Pancreas (tissue), 10 donors: ENCODE measurements at regions not wholly inside any gene's neighbourhood (a gene's known extent, or its start where the extent isn't known, plus 50 kb on each side); places are given as distances from the start of the nearest gene placed in this dataset.

Experiments
- ATAC-seq, 4 donors: fragments of 200-7000 bp; cut with Tn5 transposase; one replicate each; pipeline versions ENCODE4 v1.8.0 to v1.9.1; 2020; ENCODE audit warnings: mild to moderate bottlenecking in 4 of 4, moderate library complexity in 4 of 4
- DNase-seq, 6 donors: peaks; one replicate each; pipeline ENCODE4 v3.0.0-alpha.2; 2020
- FAIRE-seq: peaks from 2 replicates; lab custom pipeline; 2012; peaks lifted over from hg19 to GRCh38; lab: Jason Lieb, UNC
- H3K27ac ChIP-seq, 4 donors: fragments of 200-600 bp; sonication (generic); 1 replicate in 3 of 4; 2 replicates in 1 of 4; pipeline versions ENCODE4 v1.5.0 to v1.8.0; 2020
- H3K27me3 ChIP-seq, 4 donors: fragments of 200-600 bp; one replicate each; pipeline ENCODE4 v1.8.0; 2021
- H3K36me3 ChIP-seq, 3 donors: fragments of 200-600 bp; sonication (generic) in 1 of 3; one replicate each; pipeline versions ENCODE4 v1.5.0 to v1.8.0; 2020 to 2021
- H3K4me1 ChIP-seq, 3 donors: fragments of 200-600 bp; one replicate each; pipeline ENCODE4 v1.8.0; 2021
- H3K4me3 ChIP-seq, 4 donors: fragments of 200-600 bp; sonication (generic) in 2 of 4; one replicate each; pipeline versions ENCODE4 v1.5.0 to v1.8.0; 2020 to 2021
- H3K9me3 ChIP-seq, 4 donors: fragments of 200-600 bp; one replicate each; pipeline ENCODE4 v1.8.0; 2021
- CTCF ChIP-seq, 4 donors: fragments of 200-600 bp; sonication (generic) in 3 of 4; IDR thresholded peaks; one replicate each; pipeline versions ENCODE4 v1.5.0 to v1.8.0; 2021; ENCODE audit warnings: antibody characterized with exemption in 4 of 4
- WGBS, 2 donors: extraction: QIAGEN DNeasy Blood & Tissue Kit; methylation state at CpG; one replicate each; pipeline ENCODE4 v1.1.7; 2013; 5-methylcytosine and 5-hydroxymethylcytosine counted together
- intact Hi-C, 3 donors: fragments of 100-400 bp; cut with DNase I; formaldehyde crosslinking; loops; one replicate each; pipeline versions ENCODE4 v1.11.1 to v1.14.2; 2022
- donor health status: healthy with polysubstance abuse.
- donor health status: DM: no; HTN: no; CAD: no; lungs with moderate emphysema.
- donor health status: DM: no; HTN: no; CAD: no.
- donor health status: control.
- donor health status: control.
- donor health status: Bipolar disorder and iron deficiency.
- donor health status: DM: yes; HTN: yes; CAD: no.
- donor health status: DM: no; HTN: no; CAD: no.
- donor health status: DM: no; HTN: no; CAD: no.
- donor health status: DM: yes; HTN: yes; CAD: no.

- Histone ChIP-seq H3K36me3 (no peaks in the 10 kb centered on the region), H3K4me3 (no peak overlapping the region), H3K4me1 (no peaks in the 10 kb centered on the region), H3K27ac (no peak overlapping the region), H3K27me3 (peaks cover 0 to 4% (median 0%) of the 10 kb centered on the region in 4 donors), H3K9me3 (no peaks in the 10 kb centered on the region)
- TF ChIP-seq CTCF (IDR thresholded peaks at IDR 0.05) = no peak
- ATAC-seq (no peak), FAIRE-seq (no peak), DNase-seq (peak in 1 of 6 donors; percentile 24)
- intact Hi-C loops = no loop called here
- WGBS, 2 donors = 28 to 42% methylated on average over 11 of the region's 11 CpGs
Measured at GRCh38 chr10:131692686-131693334, 208.0 kb upstream of the PPP2R2D start.

GRCh38 chr10:131693766-131694165 lies 207.0 kb upstream of the PPP2R2D start:
- 68 to 80% methylated on average over 8 of the region's 8 CpGs for WGBS, 2 donors

GRCh38 chr10:131694168-131694780 lies 206.5 kb upstream of the PPP2R2D start:
- TF ChIP-seq CTCF (IDR thresholded peaks at IDR 0.05) = no peak
- Histone ChIP-seq H3K4me1 (no peaks in the 10 kb centered on the region), H3K4me3 (no peak overlapping the region), H3K27ac (no peak overlapping the region), H3K27me3 (peaks cover 0 to 4% (median 0%) of the 10 kb centered on the region in 4 donors), H3K9me3 (no peaks in the 10 kb centered on the region), H3K36me3 (no peaks in the 10 kb centered on the region)
- 65 to 66% methylated on average over 11 of the region's 11 CpGs for WGBS, 2 donors
- intact Hi-C loops = no loop called here
- ATAC-seq (no peak), DNase-seq (peak in 1 of 6 donors; percentile 49), FAIRE-seq (no peak)

More at GRCh38 chr10:131693766-131694165, 207.0 kb upstream of the PPP2R2D start:
- TF ChIP-seq CTCF (IDR thresholded peaks at IDR 0.05) = no peak
- peaks cover 0 to 4% (median 0%) of the 10 kb centered on the region in 4 donors for H3K27me3 ChIP-seq
- no peak overlapping the region for H3K4me3 ChIP-seq
- intact Hi-C loops = no loop called here
- ATAC-seq (no peak), FAIRE-seq (no peak), DNase-seq (no peak)
- no peaks in the 10 kb centered on the region for H3K4me1 ChIP-seq
- H3K36me3 ChIP-seq = no peaks in the 10 kb centered on the region
- H3K9me3 ChIP-seq = no peaks in the 10 kb centered on the region
- no peak overlapping the region for H3K27ac ChIP-seq

- WGBS, 2 donors = 56 to 70% methylated on average over 11 of the region's 11 CpGs
- Histone ChIP-seq H3K27ac (no peak overlapping the region), H3K4me3 (no peak overlapping the region), H3K27me3 (peaks cover 0 to 4% (median 0%) of the 10 kb centered on the region in 4 donors), H3K4me1 (no peaks in the 10 kb centered on the region), H3K9me3 (no peaks in the 10 kb centered on the region), H3K36me3 (no peaks in the 10 kb centered on the region)
- no peak for TF ChIP-seq CTCF (IDR thresholded peaks at IDR 0.05)
- DNase-seq (peak in 1 of 6 donors; percentile 20), FAIRE-seq (no peak), ATAC-seq (no peak)
- intact Hi-C loops = no loop called here
Measured at GRCh38 chr10:131694781-131695495, 205.9 kb upstream of the PPP2R2D start.
